ENCODE measurements at regions not wholly inside any gene's neighbourhood (a gene's known extent, or its start where the extent isn't known, plus 50 kb on each side); places are given as distances from the start of the nearest gene placed in this dataset.
"Not testable (repeated sequence)": the region's sequence is repeated elsewhere in the genome, so short reads cannot be mapped to it uniquely, and the experiment has no call there.

DNA sequence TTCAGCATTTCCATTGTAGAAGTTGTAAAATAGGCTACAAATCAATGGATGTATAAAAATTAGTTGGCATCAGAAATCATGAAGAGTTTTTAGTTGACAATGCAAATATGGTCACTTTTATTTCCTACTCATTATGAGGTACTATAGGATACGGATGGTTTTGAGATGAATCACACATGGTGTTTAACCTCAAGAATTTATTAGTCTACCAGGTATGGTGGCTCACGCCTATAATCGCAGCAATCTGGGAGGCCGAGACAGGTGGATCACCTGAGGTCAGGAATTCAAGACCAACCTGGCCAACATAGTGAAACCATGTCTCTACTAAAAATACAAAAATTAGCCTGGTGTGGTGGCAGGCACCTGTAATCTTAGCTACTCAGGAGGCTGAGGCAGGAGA, 1119.0 kb downstream of the NXPH1 start:
- not testable (repeated sequence) for FAIRE-seq

DNA sequence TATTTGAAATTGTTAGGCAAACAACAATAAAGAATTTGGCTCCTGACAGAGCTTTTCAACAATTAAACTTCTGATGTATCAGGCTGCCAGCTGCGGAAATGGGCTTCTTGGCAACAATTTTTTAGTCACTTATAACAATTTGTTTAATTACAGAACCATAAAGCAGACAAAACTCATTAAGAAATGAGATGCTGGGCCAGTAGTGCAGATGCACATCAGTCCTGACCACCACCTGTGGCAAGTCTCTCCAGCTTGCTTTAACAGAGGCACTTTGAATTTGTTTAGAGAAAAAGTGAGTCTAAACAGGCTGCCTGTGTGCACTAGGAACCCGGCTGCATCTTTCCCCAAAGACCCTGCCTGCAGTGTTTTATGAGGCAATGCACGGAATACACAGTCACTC, 1124.4 kb downstream of the NXPH1 start:
- no peak for FAIRE-seq

GRCh38 chr7:9575716-9576115, 1142.3 kb downstream of the NXPH1 start:
- no peak for FAIRE-seq

GRCh38 chr7:9582824-9583223, 1149.4 kb downstream of the NXPH1 start:
- FAIRE-seq = no peak

DNA sequence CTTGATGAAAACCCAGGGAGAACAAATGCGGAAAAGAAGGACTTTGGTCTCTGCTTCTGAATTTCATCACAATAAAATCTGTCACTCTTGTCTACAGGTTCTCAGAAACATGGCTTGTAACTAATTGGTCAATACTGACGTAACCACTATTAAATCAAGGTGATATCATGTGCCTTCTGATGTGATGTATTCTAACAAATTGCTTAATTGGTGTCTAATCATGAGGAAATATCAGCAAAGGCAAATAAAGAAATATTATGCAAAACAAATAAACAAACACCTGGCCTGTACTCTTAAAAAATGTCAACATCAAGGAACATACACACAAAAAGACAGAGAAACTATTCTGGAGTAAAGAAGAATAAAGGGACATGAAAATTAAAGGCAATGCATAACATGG, 1165.0 kb downstream of the NXPH1 start:
- no peak for FAIRE-seq

DNA sequence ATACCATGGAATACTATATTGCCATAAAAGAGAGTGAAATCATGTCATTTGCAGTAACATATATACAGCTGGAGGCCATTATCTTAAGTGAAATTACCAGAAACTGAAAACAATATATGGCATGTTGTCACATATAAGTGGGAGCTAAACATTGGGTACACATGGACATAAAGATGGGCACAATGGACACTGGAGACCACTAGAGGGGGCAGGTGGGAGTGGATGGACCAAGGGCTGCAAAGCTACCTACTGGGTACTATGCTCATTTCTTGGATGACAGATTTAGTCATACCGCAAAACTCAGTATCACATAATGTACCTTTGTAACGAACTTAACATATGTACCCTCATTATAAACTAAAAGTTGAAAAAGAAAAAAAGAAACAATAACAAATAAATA, 1167.6 kb downstream of the NXPH1 start:
- FAIRE-seq = no peak

GRCh38 chr7:9603291-9603690, 1169.9 kb downstream of the NXPH1 start:
- no peak for FAIRE-seq

DNA sequence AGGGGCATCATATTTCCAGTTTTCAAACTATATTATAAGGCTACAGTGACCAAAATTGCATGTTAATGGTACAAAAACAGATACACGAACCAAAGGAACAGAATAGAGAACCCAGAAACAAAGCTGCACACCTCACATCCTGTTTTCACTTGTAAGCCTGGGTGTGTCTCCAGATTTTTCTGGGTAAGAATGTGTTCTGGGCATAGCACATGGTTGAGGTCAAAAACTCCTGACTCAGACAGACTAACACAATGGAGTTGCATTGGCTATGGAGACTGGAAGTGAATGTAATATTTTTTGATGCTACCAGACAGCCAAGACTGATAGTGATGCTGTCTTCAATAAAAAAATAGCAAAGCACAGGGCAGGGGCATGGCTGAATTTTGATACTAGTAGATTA, 1175.2 kb downstream of the NXPH1 start:
- FAIRE-seq = no peak

DNA sequence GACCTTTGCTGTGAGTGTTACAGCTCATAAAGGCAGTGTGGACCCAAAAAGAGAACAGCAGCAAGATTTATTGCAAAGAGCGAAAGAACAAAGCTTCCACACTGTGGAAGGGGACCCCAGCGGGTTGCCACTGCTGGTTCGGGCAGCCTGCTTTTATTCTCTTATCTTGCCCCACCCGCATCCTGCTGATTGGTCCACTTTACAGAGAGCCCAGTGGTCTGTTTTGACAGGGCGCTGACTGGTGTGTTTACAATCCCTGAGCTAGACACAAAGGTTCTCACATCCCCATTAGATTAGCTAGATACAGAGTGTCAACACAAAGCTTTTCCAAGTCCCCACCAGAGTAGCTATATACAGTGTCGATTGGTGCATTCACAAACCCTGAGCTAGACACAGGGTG, 1187.5 kb downstream of the NXPH1 start:
- FAIRE-seq = not testable (repeated sequence)

- not testable (repeated sequence) for FAIRE-seq
Observed at GRCh38 chr7:9621306-9621902, 1188.0 kb downstream of the NXPH1 start.

DNA sequence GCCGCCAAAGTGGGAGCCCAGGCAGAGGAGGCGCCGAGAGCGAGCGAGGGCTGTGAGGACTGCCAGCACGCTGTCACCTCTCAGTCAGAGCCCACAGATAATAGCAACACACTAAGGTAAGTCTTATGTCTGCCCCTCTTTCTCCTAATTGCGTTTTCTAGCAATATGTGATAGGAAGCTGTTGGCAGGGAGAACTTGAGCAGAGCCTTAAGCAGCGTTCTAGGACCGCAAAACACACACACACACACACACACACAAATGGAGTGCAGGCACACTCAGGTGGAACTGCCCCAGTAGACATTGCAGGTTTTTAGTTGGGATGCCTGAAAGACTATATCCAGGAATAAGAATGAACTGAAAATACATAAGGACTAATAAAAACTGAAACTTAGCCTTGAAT, 1188.5 kb downstream of the NXPH1 start:
- FAIRE-seq = no peak

DNA sequence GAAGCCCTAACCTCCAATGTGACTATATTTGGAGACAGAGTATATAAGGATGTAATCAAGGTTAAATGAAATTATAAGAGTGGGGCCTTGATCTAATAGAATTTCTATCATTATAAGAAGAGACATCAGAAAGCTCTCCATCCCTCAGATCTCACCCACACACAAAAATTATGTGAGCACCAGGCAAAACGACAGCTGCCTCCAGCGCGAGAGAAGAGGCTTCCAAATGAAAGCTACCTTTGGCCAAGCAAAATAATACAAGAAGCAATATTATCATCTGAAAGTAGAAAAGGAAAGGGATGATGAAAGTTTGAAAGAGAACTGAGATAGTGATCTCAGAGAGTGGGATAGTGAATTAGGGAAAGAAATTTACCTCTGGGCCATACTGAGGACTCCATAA, 1192.5 kb downstream of the NXPH1 start:
- no peak for FAIRE-seq

DNA sequence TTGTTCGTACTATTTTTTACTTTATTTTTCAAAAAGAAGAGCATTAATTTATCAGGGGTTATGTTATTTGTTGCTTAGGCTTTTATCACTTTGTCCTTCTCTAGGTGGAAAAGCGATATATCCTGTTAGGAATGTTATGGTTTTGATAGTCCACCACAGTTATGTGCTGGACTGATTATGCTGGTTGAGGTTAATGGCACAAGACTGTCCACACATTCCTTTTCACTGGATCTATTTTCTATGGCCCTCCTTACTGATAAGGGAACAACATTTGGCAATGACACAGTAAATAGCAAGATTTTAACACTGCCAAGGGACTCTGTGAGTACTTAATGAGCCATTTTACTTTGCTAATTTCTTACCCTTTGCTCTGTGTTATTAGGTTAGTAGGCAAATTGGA, 1212.3 kb downstream of the NXPH1 start:
- FAIRE-seq = no peak

GRCh38 chr7:9657257-9657656, 1223.8 kb downstream of the NXPH1 start:
- no peak for FAIRE-seq

- no peak for FAIRE-seq
Observed at GRCh38 chr7:9671979-9672917, 1238.8 kb downstream of the NXPH1 start.

DNA sequence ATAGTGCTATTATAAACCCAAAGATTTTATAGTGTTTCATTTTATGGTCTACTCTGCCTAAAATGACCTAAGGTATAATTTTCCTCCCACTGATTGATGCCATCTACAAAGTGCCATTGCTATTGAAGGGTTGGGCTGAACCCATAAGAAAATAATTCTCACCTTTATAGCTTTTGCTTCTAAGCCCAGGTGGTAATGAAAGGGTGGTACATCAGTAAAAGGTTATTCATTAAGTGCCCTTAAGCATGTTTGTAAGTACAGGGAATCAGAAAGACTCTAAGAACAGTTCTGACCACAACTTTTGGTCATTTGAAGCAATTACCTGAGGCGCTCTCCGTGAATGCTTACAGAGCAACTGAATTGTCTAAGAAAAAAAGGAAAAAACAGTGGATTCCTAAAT, 1247.3 kb downstream of the NXPH1 start:
- no peak for FAIRE-seq

GRCh38 chr7:9681284-9681683, 1247.9 kb downstream of the NXPH1 start:
- no peak for FAIRE-seq

DNA sequence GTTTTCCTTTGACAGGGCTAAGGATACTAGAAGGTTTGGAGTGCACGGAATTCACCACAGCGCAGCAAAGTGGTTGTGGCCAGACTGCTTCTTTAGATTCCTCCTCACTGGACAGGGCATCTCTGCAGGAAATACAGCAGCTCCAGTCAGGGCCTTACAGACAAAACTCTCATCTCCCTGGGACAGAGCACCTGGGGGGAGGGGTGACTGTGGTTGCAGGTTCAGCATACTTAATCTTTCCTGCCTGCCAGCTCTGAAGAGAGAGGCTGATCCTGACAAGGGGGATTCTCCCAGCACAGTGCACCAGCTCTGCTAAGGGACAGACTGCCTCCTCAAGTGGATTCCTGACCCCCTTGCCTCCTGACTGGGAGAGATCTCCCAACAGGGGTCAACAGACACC, 1257.9 kb downstream of the NXPH1 start:
- no peak for FAIRE-seq

GRCh38 chr7:9698375-9698774, 1265.0 kb downstream of the NXPH1 start:
- FAIRE-seq = no peak

DNA sequence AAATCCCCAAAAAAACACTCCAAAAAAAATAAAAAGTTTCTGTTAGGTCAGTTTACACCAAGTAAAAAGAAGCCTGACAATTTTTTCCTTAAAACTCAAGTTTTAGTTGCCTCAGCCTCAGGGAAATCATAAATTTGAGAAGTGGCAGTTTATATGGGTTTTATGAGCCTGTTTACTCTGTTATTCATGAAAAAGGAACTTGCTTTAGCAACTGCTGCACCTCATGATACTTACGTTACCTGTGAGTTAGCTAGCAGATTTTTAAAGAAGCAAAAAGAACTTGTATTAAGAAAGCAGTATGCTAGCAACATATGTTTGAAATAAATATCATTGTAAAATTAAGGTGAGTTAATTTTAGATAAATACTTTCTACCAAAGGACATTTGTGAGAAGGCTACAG, 1264.5 kb upstream of the PHF14 start:
- no peak for FAIRE-seq

- FAIRE-seq = no peak
Observed at GRCh38 chr7:9711259-9711918, 1262.3 kb upstream of the PHF14 start.

DNA sequence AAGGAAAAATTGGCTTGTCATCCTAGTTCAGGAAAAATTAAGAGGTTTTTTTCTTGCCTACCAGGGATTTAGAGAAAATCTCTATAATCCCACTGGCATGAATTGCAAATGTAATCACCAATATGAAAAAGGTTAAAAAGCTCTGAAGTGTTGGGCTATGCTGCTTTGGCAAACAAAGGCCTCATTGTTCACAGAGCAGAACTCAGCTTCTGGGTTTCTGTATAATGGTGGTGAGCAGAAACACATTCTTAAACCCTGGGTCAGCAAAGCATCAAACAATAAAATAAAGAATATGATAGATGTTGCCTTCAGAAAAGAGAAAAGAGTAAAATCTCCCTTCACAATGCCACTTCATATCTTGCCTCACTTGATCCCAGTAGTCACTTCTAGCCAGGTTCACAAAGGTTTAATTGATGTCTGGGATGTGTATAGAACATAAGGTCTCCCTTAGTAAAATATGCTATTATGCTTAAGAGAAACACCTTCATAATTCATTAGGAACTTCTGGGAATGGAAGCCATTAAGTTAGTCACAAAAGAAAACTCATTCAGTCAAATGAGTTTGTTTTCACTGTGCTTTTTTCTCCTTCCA, 1255.5 kb upstream of the PHF14 start:
- no peak for FAIRE-seq

GRCh38 chr7:9719303-9719702, 1254.4 kb upstream of the PHF14 start:
- FAIRE-seq = no peak

GRCh38 chr7:9719721-9720120, 1254.0 kb upstream of the PHF14 start:
- FAIRE-seq = no peak

Data from G401.6 (cell line).